H9 (cell line): ENCODE measurements at regions not wholly inside any gene's neighbourhood (a gene's known extent, or its start where the extent isn't known, plus 50 kb on each side); places are given as distances from the start of the nearest gene placed in this dataset.

Source experiments
- DNase-seq: peaks from one replicate; pipeline ENCODE4 v3.0.0-alpha.2; 2017
- H2AFZ ChIP-seq: one replicate; pipeline ENCODE4 v1.6.1; 2013; ENCODE audit warnings: mild to moderate bottlenecking, low read length, control low read depth, moderate library complexity
- H2AK5ac ChIP-seq: 2 replicates; pipeline ENCODE4 v1.6.1; 2013; ENCODE audit warnings: low read length, control low read depth, mixed read lengths; ENCODE audit not compliant: insufficient read length
- H2BK120ac ChIP-seq: one replicate; pipeline ENCODE4 v1.6.1; 2013; ENCODE audit warnings: low read depth, mild to moderate bottlenecking, low read length, control low read depth, inconsistent platforms; ENCODE audit not compliant: poor library complexity, severe bottlenecking
- H2BK12ac ChIP-seq: 2 replicates; pipeline ENCODE4 v1.6.1; 2013; ENCODE audit warnings: low read length, control low read depth, mixed read lengths, low read depth; ENCODE audit not compliant: insufficient read length
- H2BK15ac ChIP-seq: 2 replicates; pipeline ENCODE4 v1.6.1; 2013; ENCODE audit warnings: low read depth, low read length, control low read depth
- H2BK20ac ChIP-seq: one replicate; pipeline ENCODE4 v1.6.1; 2013; ENCODE audit warnings: low read depth, mild to moderate bottlenecking, low read length, control low read depth, inconsistent platforms; ENCODE audit not compliant: poor library complexity, severe bottlenecking
- H2BK5ac ChIP-seq: 2 replicates; pipeline ENCODE4 v1.6.1; 2013; ENCODE audit warnings: low read length, control low read depth, mixed read lengths; ENCODE audit not compliant: insufficient read length
- H3K14ac ChIP-seq: 2 replicates; pipeline ENCODE4 v1.6.1; 2013; ENCODE audit warnings: low read length, control low read depth; ENCODE audit not compliant: insufficient read depth
- H3K18ac ChIP-seq: 2 replicates; pipeline ENCODE4 v1.6.1; 2013; ENCODE audit warnings: low read depth, mild to moderate bottlenecking, mixed read lengths, low read length, control low read depth; ENCODE audit not compliant: insufficient read length
- H3K23ac ChIP-seq: 2 replicates; pipeline ENCODE4 v1.6.1; 2013; ENCODE audit warnings: low read length, control low read depth, mixed read lengths, low read depth; ENCODE audit not compliant: insufficient read length
- H3K23me2 ChIP-seq: 2 replicates; pipeline ENCODE4 v1.6.1; 2013; ENCODE audit warnings: low read depth, mild to moderate bottlenecking, mixed read lengths, low read length, control low read depth; ENCODE audit not compliant: insufficient read length, poor library complexity, severe bottlenecking
- H3K27ac ChIP-seq: 2 replicates; pipeline ENCODE4 v1.5.1; 2013; ENCODE audit warnings: low read length, control low read depth, mixed read lengths, low read depth; ENCODE audit not compliant: insufficient read length
- H3K27me3 ChIP-seq: 2 replicates; pipeline ENCODE4 v1.6.1; 2013; ENCODE audit warnings: low read length, control low read depth, inconsistent platforms; ENCODE audit not compliant: insufficient read depth
- H3K4ac ChIP-seq: 2 replicates; pipeline ENCODE4 v1.6.1; 2013; ENCODE audit warnings: low read depth, mild to moderate bottlenecking, control low read depth, inconsistent platforms, low read length, moderate library complexity
- H3K4me1 ChIP-seq: 2 replicates; pipeline ENCODE4 v1.6.1; 2013; ENCODE audit warnings: low read length, control low read depth, inconsistent platforms; ENCODE audit not compliant: insufficient read depth
- H3K4me2 ChIP-seq: 2 replicates; pipeline ENCODE4 v1.6.1; 2013; ENCODE audit warnings: low read length, control low read depth, mixed read lengths; ENCODE audit not compliant: insufficient read length, insufficient read depth
- H3K56ac ChIP-seq: 2 replicates; pipeline ENCODE4 v1.6.1; 2013; ENCODE audit warnings: low read depth, mild to moderate bottlenecking, mixed read lengths, low read length, control low read depth; ENCODE audit not compliant: insufficient read length
- H3K79me1 ChIP-seq: 2 replicates; pipeline ENCODE4 v1.6.1; 2013; ENCODE audit warnings: low read depth, mild to moderate bottlenecking, moderate library complexity, low read length, control low read depth, inconsistent platforms; ENCODE audit not compliant: insufficient read depth, poor library complexity, severe bottlenecking
- H3K79me2 ChIP-seq: 2 replicates; pipeline ENCODE4 v1.6.1; 2013; ENCODE audit warnings: low read length, control low read depth, inconsistent platforms; ENCODE audit not compliant: insufficient read depth
- H3K9ac ChIP-seq: 2 replicates; pipeline ENCODE4 v1.6.1; 2013; ENCODE audit warnings: low read length, control low read depth, mixed read lengths; ENCODE audit not compliant: insufficient read length; ENCODE audit errors: extremely low read depth
- H3K9me3 ChIP-seq: one replicate; pipeline ENCODE4 v1.6.1; 2013; ENCODE audit warnings: low read depth, low read length, inconsistent platforms; ENCODE audit not compliant: control insufficient read depth
- H3T11ph ChIP-seq: one replicate; pipeline ENCODE4 v1.6.1; 2013; ENCODE audit warnings: mild to moderate bottlenecking, low read length, control low read depth, inconsistent platforms
- H4K20me1 ChIP-seq: one replicate; pipeline ENCODE4 v1.6.1; 2013; ENCODE audit not compliant: control insufficient read depth, insufficient read length, insufficient read depth
- H4K5ac ChIP-seq: 2 replicates; pipeline ENCODE4 v1.6.1; 2013; ENCODE audit warnings: low read depth, mild to moderate bottlenecking, mixed read lengths, low read length, control low read depth; ENCODE audit not compliant: insufficient read length
- H4K8ac ChIP-seq: replicated peaks from 2 replicates; pipeline ENCODE4 v1.6.1; 2013; ENCODE audit warnings: low read length, control low read depth, mixed read lengths, low read depth; ENCODE audit not compliant: insufficient read length
- H4K91ac ChIP-seq: 2 replicates; pipeline ENCODE4 v1.6.1; 2013; ENCODE audit warnings: low read depth, mild to moderate bottlenecking, moderate library complexity, mixed read lengths, low read length, control low read depth; ENCODE audit not compliant: insufficient read length
- H3K27ac Mint-ChIP-seq, 3 experiments: 2 replicates in 2 of 3; 3 replicates in 1 of 3; pipeline ENCODE4 v1.8.0; 2020 to 2021; ENCODE audit warnings: mixed read lengths in 3 of 3, mild to moderate bottlenecking in 1 of 3, moderate library complexity in 1 of 3
- H3K27me3 Mint-ChIP-seq: 2 replicates; pipeline ENCODE4 v1.8.0; 2021; ENCODE audit warnings: low read depth, mild to moderate bottlenecking, moderate library complexity, mixed read lengths
- H3K36me3 Mint-ChIP-seq, 3 experiments: 2 replicates in 2 of 3; 3 replicates in 1 of 3; pipeline ENCODE4 v1.8.0; 2020 to 2021; ENCODE audit warnings: low read depth in 3 of 3, mixed read lengths in 3 of 3; ENCODE audit not compliant: insufficient read depth in 1 of 3
- H3K4me1 Mint-ChIP-seq, 2 experiments: 2 replicates each; pipeline ENCODE4 v1.8.0; 2020; ENCODE audit warnings: mixed read lengths in 2 of 2
- H3K4me3 Mint-ChIP-seq, 2 experiments: 2 replicates in 1 of 2; 3 replicates in 1 of 2; pipeline ENCODE4 v1.8.0; 2020 to 2021; ENCODE audit warnings: mild to moderate bottlenecking in 2 of 2, mixed read lengths in 2 of 2, moderate library complexity in 1 of 2
- H3K9me3 Mint-ChIP-seq, 2 experiments: 2 replicates in 1 of 2; 3 replicates in 1 of 2; pipeline ENCODE4 v1.8.0; 2020; ENCODE audit warnings: mild to moderate bottlenecking in 2 of 2, mixed read lengths in 2 of 2, moderate library complexity in 1 of 2
- CTCF ChIP-seq: fragments of 200-600 bp; sonication (generic); conservative IDR thresholded peaks from 3 replicates; pipeline ENCODE4 v1.8.0; 2021; ENCODE audit warnings: antibody characterized with exemption, mild to moderate bottlenecking
- WGBS: extraction: QIAGEN DNeasy Blood & Tissue Kit; methylation state at CpG from one replicate; pipeline ENCODE4 v1.1.7; 2013; ENCODE audit warnings: missing lambda C conversion rate, low lambda C conversion rate, mixed read lengths; ENCODE audit not compliant: insufficient read length; ENCODE audit errors: extremely low coverage; 5-methylcytosine and 5-hydroxymethylcytosine counted together

GRCh38 chr7:24125765-24126164 is 158.2 kb upstream of the NPY start:
- no peak overlapping the region for H2BK120ac ChIP-seq
- no peak overlapping the region for H4K8ac ChIP-seq
- H3K4ac ChIP-seq: no peak overlapping the region
- no peak for DNase-seq
- TF ChIP-seq CTCF: no peak
- H2AFZ ChIP-seq: no peak overlapping the region
- no peak overlapping the region for H2BK15ac ChIP-seq
- Mint-ChIP-seq H3K4me1 (no peaks in the 10 kb centered on the region), H3K36me3 (no peaks in the 10 kb centered on the region), H3K27ac (no peak overlapping the region), H3K4me3 (no peak overlapping the region), H3K27me3 (peaks cover 2% of the 10 kb centered on the region; the same call in 1 of the 2 replicates), H3K9me3 (no peaks in the 10 kb centered on the region)
- H3K14ac ChIP-seq: no peak overlapping the region
- no peaks in the 10 kb centered on the region for H3K9me3 ChIP-seq
- H3K23me2 ChIP-seq: no peaks in the 10 kb centered on the region
- H3K27ac ChIP-seq: no peak overlapping the region
- H3K4me2 ChIP-seq: no peak overlapping the region
- H3K56ac ChIP-seq: no peak overlapping the region
- H3K27me3 ChIP-seq: no peaks in the 10 kb centered on the region
- no peaks in the 10 kb centered on the region for H4K20me1 ChIP-seq
- no peak overlapping the region for H2BK12ac ChIP-seq
- no peak overlapping the region for H4K91ac ChIP-seq
- no peaks in the 10 kb centered on the region for H3K79me2 ChIP-seq
- H2BK5ac ChIP-seq: no peak overlapping the region
- no peak overlapping the region for H3K23ac ChIP-seq
- H3K9ac ChIP-seq: no peak overlapping the region
- no peak overlapping the region for H3T11ph ChIP-seq
- H2BK20ac ChIP-seq: no peak overlapping the region
- H2AK5ac ChIP-seq: no peak overlapping the region
- H3K79me1 ChIP-seq: no peaks in the 10 kb centered on the region
- no peaks in the 10 kb centered on the region for H3K4me1 ChIP-seq
- no CpG with 5 or more reads among the region's 1 CpG for WGBS
- no peak overlapping the region for H4K5ac ChIP-seq
- no peak overlapping the region for H3K18ac ChIP-seq
